Suprapubic skin (tissue), 4 donors: ENCODE measurements at regions not wholly inside any gene's neighbourhood (a gene's known extent, or its start where the extent isn't known, plus 50 kb on each side); places are given as distances from the start of the nearest gene placed in this dataset.

Source experiments
- DNase-seq, 2 donors: peaks; one replicate each; pipeline ENCODE4 v3.0.0-alpha.2; 2019; ENCODE audit warnings: low spot score in 2 of 2
- H3K27ac ChIP-seq: fragments of 200-600 bp; sonication (generic); one replicate; pipeline ENCODE4 v1.5.1; 2019
- H3K27me3 ChIP-seq: fragments of 200-600 bp; sonication (generic); one replicate; pipeline ENCODE4 v1.5.1; 2019
- H3K36me3 ChIP-seq: fragments of 200-600 bp; sonication (generic); one replicate; pipeline ENCODE4 v1.5.1; 2019
- H3K4me1 ChIP-seq: fragments of 200-600 bp; sonication (generic); one replicate; pipeline ENCODE4 v1.5.1; 2019
- H3K4me3 ChIP-seq: fragments of 200-600 bp; sonication (generic); one replicate; pipeline ENCODE4 v1.5.1; 2019; ENCODE audit warnings: mild to moderate bottlenecking
- H3K9me3 ChIP-seq: fragments of 200-600 bp; sonication (generic); one replicate; pipeline ENCODE4 v1.5.1; 2019
- EP300 ChIP-seq: sonication (generic); formaldehyde crosslinking; IDR thresholded peaks from one replicate; pipeline ENCODE4 v1.6.1; 2017; ENCODE audit warnings: antibody characterized with exemption
- POLR2A ChIP-seq, 2 donors: fragments of 450-650 bp; IDR thresholded peaks; one replicate each; pipeline ENCODE4 v1.6.1; 2017; ENCODE audit warnings: antibody characterized with exemption in 2 of 2, mild to moderate bottlenecking in 2 of 2, moderate library complexity in 2 of 2
- POLR2AphosphoS5 ChIP-seq, 3 donors: sonication (generic); formaldehyde crosslinking; IDR thresholded peaks; one replicate each; pipeline ENCODE4 v1.6.1; 2017; ENCODE audit warnings: antibody characterized with exemption in 3 of 3
- WGBS: methylation state at CpG from one replicate; pipeline ENCODE4 v1.1.5; 2018; 5-methylcytosine and 5-hydroxymethylcytosine counted together
- TF ChIP-seq, protein P1 (sequence below), 2 donors: fragments of 200-600 bp in 1 of 2; fragments of 450-650 bp in 1 of 2; sonication (generic) in 1 of 2; IDR thresholded peaks; one replicate each; pipeline ENCODE4 v1.5.1; 2016 to 2019; ENCODE audit warnings: antibody characterized with exemption in 2 of 2, mild to moderate bottlenecking in 1 of 2, moderate library complexity in 1 of 2

DNA sequence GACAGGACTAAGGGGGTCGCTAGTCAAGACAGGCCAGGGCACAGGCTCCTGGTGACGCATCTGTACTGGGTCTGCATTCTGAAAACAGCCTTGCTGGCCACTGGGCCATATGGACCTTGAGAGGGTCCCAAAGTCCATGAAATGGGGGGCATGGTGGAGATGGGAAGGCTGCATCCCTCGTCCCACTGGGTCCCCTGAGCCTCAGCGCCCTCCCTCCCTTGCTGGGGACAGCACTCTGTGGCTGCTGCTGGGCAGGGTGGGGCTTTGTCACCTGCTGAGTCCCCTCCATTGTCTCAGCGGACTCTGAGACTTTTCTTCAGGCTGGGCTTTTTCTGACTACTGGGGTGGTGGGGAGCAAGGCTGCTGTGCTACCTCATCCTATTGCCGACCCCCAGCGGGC, 205.2 kb downstream of the RHOU start:
- Histone ChIP-seq H3K36me3 (no peaks in the 10 kb centered on the region), H3K4me1 (peaks cover 22% of the 10 kb centered on the region), H3K27ac (no peak overlapping the region), H3K9me3 (no peaks in the 10 kb centered on the region), H3K4me3 (no peak overlapping the region), H3K27me3 (no peaks in the 10 kb centered on the region)
- no peak for DNase-seq
- TF ChIP-seq POLR2A (IDR thresholded peaks at IDR 0.05) = no peak
- TF ChIP-seq EP300 = no peak
- TF ChIP-seq, protein P1, sequence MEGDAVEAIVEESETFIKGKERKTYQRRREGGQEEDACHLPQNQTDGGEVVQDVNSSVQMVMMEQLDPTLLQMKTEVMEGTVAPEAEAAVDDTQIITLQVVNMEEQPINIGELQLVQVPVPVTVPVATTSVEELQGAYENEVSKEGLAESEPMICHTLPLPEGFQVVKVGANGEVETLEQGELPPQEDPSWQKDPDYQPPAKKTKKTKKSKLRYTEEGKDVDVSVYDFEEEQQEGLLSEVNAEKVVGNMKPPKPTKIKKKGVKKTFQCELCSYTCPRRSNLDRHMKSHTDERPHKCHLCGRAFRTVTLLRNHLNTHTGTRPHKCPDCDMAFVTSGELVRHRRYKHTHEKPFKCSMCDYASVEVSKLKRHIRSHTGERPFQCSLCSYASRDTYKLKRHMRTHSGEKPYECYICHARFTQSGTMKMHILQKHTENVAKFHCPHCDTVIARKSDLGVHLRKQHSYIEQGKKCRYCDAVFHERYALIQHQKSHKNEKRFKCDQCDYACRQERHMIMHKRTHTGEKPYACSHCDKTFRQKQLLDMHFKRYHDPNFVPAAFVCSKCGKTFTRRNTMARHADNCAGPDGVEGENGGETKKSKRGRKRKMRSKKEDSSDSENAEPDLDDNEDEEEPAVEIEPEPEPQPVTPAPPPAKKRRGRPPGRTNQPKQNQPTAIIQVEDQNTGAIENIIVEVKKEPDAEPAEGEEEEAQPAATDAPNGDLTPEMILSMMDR (IDR thresholded peaks at IDR 0.05) = no peak
- no peak for TF ChIP-seq POLR2AphosphoS5 (IDR thresholded peaks at IDR 0.05)
- 96% methylated on average over 4 of the region's 7 CpGs for WGBS

GRCh38 chr1:228940926-228941325, 205.6 kb downstream of the RHOU start:
- H3K4me3 ChIP-seq = no peak overlapping the region
- no peaks in the 10 kb centered on the region for H3K36me3 ChIP-seq
- peaks cover 21% of the 10 kb centered on the region for H3K4me1 ChIP-seq
- H3K27ac ChIP-seq = no peak overlapping the region
- 83% methylated on average over 6 of the region's 6 CpGs for WGBS
- no peak for TF ChIP-seq POLR2A (IDR thresholded peaks at IDR 0.05)
- TF ChIP-seq POLR2AphosphoS5 (IDR thresholded peaks at IDR 0.05) = no peak
- TF ChIP-seq, protein P1 (IDR thresholded peaks at IDR 0.05) = no peak
- TF ChIP-seq EP300 = no peak
- DNase-seq = no peak
- no peaks in the 10 kb centered on the region for H3K9me3 ChIP-seq
- H3K27me3 ChIP-seq = no peaks in the 10 kb centered on the region

DNA sequence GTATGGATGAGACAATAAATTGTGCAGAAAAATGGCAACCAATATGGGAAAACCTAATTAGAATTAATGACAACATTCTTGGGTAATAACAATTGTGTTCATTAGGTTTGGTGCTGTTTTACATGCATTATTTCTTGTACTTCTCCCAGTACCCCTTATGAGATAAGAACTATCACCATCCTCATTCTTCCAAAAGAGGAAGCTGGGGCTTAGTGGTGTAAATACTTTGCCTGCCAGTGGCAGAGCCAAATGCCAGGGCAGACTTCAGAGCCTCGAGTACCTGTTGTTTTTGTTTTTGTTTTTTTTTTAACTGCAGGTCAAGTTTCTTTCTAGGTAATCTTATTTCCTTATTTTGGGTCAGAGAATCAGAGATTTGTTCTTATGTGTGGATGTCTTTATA, 206.4 kb downstream of the RHOU start:
- H3K27ac ChIP-seq = no peak overlapping the region
- no peaks in the 10 kb centered on the region for H3K9me3 ChIP-seq
- H3K4me3 ChIP-seq = no peak overlapping the region
- no peak for DNase-seq
- no peaks in the 10 kb centered on the region for H3K36me3 ChIP-seq
- TF ChIP-seq POLR2A (IDR thresholded peaks at IDR 0.05) = no peak
- TF ChIP-seq, protein P1 (IDR thresholded peaks at IDR 0.05) = no peak
- TF ChIP-seq EP300 = no peak
- no peak for TF ChIP-seq POLR2AphosphoS5 (IDR thresholded peaks at IDR 0.05)
- WGBS = 64% methylated on average over 1 of the region's 1 CpG
- H3K4me1 ChIP-seq = peaks cover 17% of the 10 kb centered on the region
- no peaks in the 10 kb centered on the region for H3K27me3 ChIP-seq

DNA sequence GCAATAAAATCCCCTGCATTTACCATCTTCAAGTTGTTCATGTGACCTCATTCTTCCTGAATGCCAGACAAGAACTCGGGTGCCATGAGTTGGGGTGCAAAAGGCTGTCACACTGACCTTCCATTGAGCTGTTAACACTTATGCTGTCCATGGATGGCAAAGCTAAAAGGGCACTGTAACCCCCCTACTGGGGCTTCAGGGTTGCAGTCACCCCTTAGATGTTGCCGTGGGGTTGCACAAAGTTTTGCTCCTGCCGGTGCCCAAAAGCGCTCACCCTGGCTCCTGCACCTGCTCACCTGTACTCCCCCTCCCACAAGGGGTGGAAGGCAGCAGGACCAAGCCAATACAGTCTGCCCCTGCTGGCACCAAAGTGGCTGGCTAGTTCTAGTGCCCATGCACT, 208.2 kb downstream of the RHOU start:
- 94% methylated on average over 4 of the region's 4 CpGs for WGBS

GRCh38 chr1:228944296-228944695, 209.0 kb downstream of the RHOU start:
- peaks cover 5% of the 10 kb centered on the region for H3K4me1 ChIP-seq
- no peaks in the 10 kb centered on the region for H3K9me3 ChIP-seq
- TF ChIP-seq POLR2AphosphoS5 (IDR thresholded peaks at IDR 0.05) (no peak), POLR2A (IDR thresholded peaks at IDR 0.05) (no peak), EP300 (no peak)
- TF ChIP-seq, protein P1 (IDR thresholded peaks at IDR 0.05) = no peak
- DNase-seq = no peak
- H3K4me3 ChIP-seq = no peak overlapping the region
- no peaks in the 10 kb centered on the region for H3K27me3 ChIP-seq
- no peak overlapping the region for H3K27ac ChIP-seq
- no peaks in the 10 kb centered on the region for H3K36me3 ChIP-seq
- 93% methylated on average over 2 of the region's 2 CpGs for WGBS

More for the DNA sequence above, 208.2 kb downstream of the RHOU start:
- Histone ChIP-seq H3K4me1 (peaks cover 5% of the 10 kb centered on the region), H3K27me3 (no peaks in the 10 kb centered on the region), H3K9me3 (no peaks in the 10 kb centered on the region), H3K27ac (no peak overlapping the region), H3K4me3 (no peak overlapping the region), H3K36me3 (no peaks in the 10 kb centered on the region)
- TF ChIP-seq, protein P1 (IDR thresholded peaks at IDR 0.05) = no peak
- TF ChIP-seq POLR2AphosphoS5 (IDR thresholded peaks at IDR 0.05) = no peak
- TF ChIP-seq POLR2A (IDR thresholded peaks at IDR 0.05) = no peak
- TF ChIP-seq EP300 = no peak
- no peak for DNase-seq
